Heart left ventricle (tissue), 16 donors: ENCODE measurements at regions not wholly inside any gene's neighbourhood (a gene's known extent, or its start where the extent isn't known, plus 50 kb on each side); places are given as distances from the start of the nearest gene placed in this dataset.

Experiments used
- ATAC-seq, 4 donors: fragments of 200-7000 bp; cut with Tn5 transposase; one replicate each; pipeline ENCODE4 v1.9.1; 2020 to 2022; ENCODE audit warnings: moderate library complexity in 4 of 4, mild to moderate bottlenecking in 3 of 4, moderate number of reproducible peaks in 1 of 4
- DNase-seq, 5 donors: peaks; one replicate each; pipeline ENCODE4 v3.0.0-alpha.2; 2020
- H3K27ac ChIP-seq, 12 donors: fragments of 200-600 bp; sonication (generic) in 4 of 12; one replicate each; pipeline versions ENCODE4 v1.5.0 to v1.8.0; 2016 to 2022; ENCODE audit warnings: mild to moderate bottlenecking in 2 of 12
- H3K27me3 ChIP-seq, 9 donors: fragments of 200-600 bp; sonication (generic) in 2 of 9; one replicate each; pipeline versions ENCODE4 v1.5.1 to v1.8.0; 2016 to 2022; ENCODE audit warnings: mild to moderate bottlenecking in 3 of 9
- H3K36me3 ChIP-seq, 9 donors: fragments of 200-600 bp; sonication (generic) in 2 of 9; one replicate each; pipeline versions ENCODE4 v1.5.0 to v1.8.0; 2018 to 2022; ENCODE audit warnings: mild to moderate bottlenecking in 2 of 9
- H3K4me1 ChIP-seq, 12 donors: fragments of 200-600 bp; sonication (generic) in 4 of 12; one replicate each; pipeline versions ENCODE4 v1.5.0 to v1.8.0; 2016 to 2022; ENCODE audit warnings: mild to moderate bottlenecking in 3 of 12
- H3K4me3 ChIP-seq, 12 donors: fragments of 200-600 bp; sonication (generic) in 4 of 12; one replicate each; pipeline versions ENCODE4 v1.5.0 to v1.8.0; 2017 to 2022; ENCODE audit warnings: mild to moderate bottlenecking in 9 of 12, moderate library complexity in 4 of 12
- H3K9me3 ChIP-seq, 12 donors: fragments of 200-600 bp; sonication (generic) in 4 of 12; one replicate each; pipeline versions ENCODE4 v1.5.0 to v1.8.0; 2016 to 2022; ENCODE audit warnings: mild to moderate bottlenecking in 1 of 12
- CTCF ChIP-seq, 12 donors: fragments of 200-600 bp; sonication (generic) in 4 of 12; IDR thresholded peaks; one replicate each; pipeline versions ENCODE4 v1.5.0 to v1.8.0; 2018 to 2022; ENCODE audit warnings: antibody characterized with exemption in 12 of 12, mild to moderate bottlenecking in 5 of 12
- POLR2A ChIP-seq, 2 donors: fragments of 450-650 bp; IDR thresholded peaks; one replicate each; pipeline ENCODE4 v1.6.1; 2017; ENCODE audit warnings: antibody characterized with exemption in 2 of 2, mild to moderate bottlenecking in 2 of 2, moderate library complexity in 2 of 2
- WGBS, 4 donors: extraction: QIAGEN DNeasy Blood & Tissue Kit in 2 of 4; methylation state at CpG; one replicate each; pipeline versions ENCODE4 v1.1.5 to v1.1.7; 2013 to 2018; 5-methylcytosine and 5-hydroxymethylcytosine counted together
- intact Hi-C, 10 donors: fragments of 100-400 bp; cut with DNase I; formaldehyde crosslinking; loops; one replicate each; pipeline versions ENCODE4 v1.11.1 to v1.14.2; 2022
- donor health status: ischemic (EF 13 %, LVEDD 7.1; RV severe dilation, severe dysfunction).
- donor health status: healthy with polysubstance abuse.
- donor health status: DM: no; HTN: yes; CAD: no.
- donor health status: DM: no; HTN: no; CAD: no.
- donor health status: ischemic (EF 25% LVEDD 6.9; RV normal size, moderate dysfunction).
- donor health status: ischemic (EF 25% LVEDD 5.7; RV mildly dilated, moderate dysfunction).
- donor health status: healthy.
- donor health status: DM: yes; HTN: yes; CAD: no.
- donor health status: ischemic (EF 35%, LVEDD 5.7; RV mildly dilated, moderate dysfunction).
- donor health status: nonischemic (EF 11% LVEDD 7.7; RV severe dilation, severe dysfunction).
- donor health status: DM: yes; HTN: yes; CAD: no.
- donor health status: PGD.
- donor health status: ischemic (EF 29% LVEDD 5.4; RV normal size, mild dysfunction).
- donor health status: nonischemic (EF 23%, LVEDD 6.1; RV moderate dilation, normal function).

GRCh38 chr4:63430105-63430504, 979.1 kb downstream of the TECRL start:
- H3K27ac ChIP-seq: no peak overlapping the region
- 57 to 84% (median 79%) methylated on average over 1 of the region's 1 CpG for WGBS, 4 donors
- H3K4me3 ChIP-seq: no peak overlapping the region
- ATAC-seq (no peak), DNase-seq (no peak)
- H3K27me3 ChIP-seq: no peaks in the 10 kb centered on the region
- no peak for TF ChIP-seq CTCF (IDR thresholded peaks at IDR 0.05)
- intact Hi-C loops: no loop called here
- H3K36me3 ChIP-seq: no peaks in the 10 kb centered on the region
- H3K4me1 ChIP-seq: no peaks in the 10 kb centered on the region
- H3K9me3 ChIP-seq: peaks cover 0 to 3% (median 0%) of the 10 kb centered on the region in 12 donors

DNA sequence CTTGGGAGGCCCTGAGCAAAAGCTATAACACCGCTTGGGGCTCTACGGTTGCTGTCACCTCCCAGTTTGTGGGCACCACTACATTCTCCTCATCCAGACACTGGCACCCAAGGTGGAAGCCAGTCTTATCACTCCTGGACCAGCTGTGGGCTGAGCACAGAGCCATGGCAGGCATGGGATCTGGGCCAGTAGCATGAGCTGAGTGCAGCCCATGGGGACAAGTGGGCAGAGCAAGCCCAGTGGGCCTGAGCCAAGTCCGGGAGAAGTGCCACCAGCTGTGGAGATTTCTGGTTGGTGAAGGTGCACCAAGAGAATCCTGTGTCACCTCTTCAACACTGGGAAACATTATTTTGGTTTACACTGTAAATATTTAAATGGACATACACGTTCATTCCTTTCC, 1013.0 kb downstream of the TECRL start:
- DNase-seq: no peak
- Histone ChIP-seq H3K36me3 (no peaks in the 10 kb centered on the region), H3K27me3 (no peaks in the 10 kb centered on the region), H3K4me1 (no peaks in the 10 kb centered on the region), H3K9me3 (peaks cover 0 to 34% (median 11%) of the 10 kb centered on the region in 12 donors), H3K27ac (no peak overlapping the region), H3K4me3 (no peak overlapping the region)
- intact Hi-C loops: no loop called here
- 61 to 79% (median 77%) methylated on average over 3 to 4 of the region's 4 CpGs for WGBS, 4 donors
- no peak for ATAC-seq
- TF ChIP-seq POLR2A (IDR thresholded peaks at IDR 0.05): no peak
- no peak for TF ChIP-seq CTCF (IDR thresholded peaks at IDR 0.05)

- DNase-seq (no peak), ATAC-seq (no peak)
- TF ChIP-seq CTCF (IDR thresholded peaks at IDR 0.05) (no peak), POLR2A (IDR thresholded peaks at IDR 0.05) (no peak)
- Histone ChIP-seq H3K36me3 (no peaks in the 10 kb centered on the region), H3K4me3 (no peak overlapping the region), H3K9me3 (peaks cover 0 to 34% (median 11%) of the 10 kb centered on the region in 12 donors), H3K27ac (no peak overlapping the region), H3K4me1 (no peaks in the 10 kb centered on the region), H3K27me3 (no peaks in the 10 kb centered on the region)
- intact Hi-C loops: no loop called here
Observed at GRCh38 chr4:63393544-63393943, 1015.7 kb downstream of the TECRL start.

DNA sequence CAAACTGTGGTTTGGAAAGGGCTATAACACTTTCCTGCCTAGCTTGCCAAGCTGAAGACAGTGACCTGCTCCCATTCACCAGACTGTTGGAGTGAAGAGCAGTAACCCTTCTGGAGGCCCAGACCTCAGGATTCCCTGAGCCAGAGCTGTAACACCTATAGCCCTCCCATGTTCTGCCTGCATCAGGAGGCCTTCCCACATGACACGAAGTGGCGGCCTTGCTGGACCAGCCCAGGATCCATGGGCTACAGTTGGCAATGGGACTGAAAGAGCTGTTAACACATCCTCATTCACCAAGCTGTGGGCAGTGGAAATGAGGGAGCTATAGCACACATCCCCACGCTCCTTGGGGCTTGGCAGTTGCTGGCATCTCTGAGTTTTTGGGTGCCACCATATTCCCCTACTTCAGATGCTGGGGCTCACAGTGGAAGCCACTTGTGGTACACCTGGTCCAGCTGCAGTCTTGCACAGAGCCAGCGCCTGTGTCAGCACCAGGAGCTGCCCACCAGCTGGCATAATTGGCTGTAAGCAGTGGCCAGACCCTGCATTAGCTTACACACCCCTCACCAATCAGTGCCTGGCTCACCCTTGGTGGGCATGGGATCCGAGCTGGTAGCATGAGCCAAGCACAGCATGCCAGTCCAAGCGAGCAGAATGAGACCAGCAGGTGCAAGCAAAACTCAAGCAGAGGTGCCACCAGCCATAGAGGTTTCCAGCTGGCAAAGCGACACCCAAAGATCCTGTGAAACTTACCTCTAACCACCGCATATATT, 1029.3 kb downstream of the TECRL start:
- Histone ChIP-seq H3K9me3 (peaks cover 0 to 23% (median 0%) of the 10 kb centered on the region in 12 donors), H3K27ac (no peak overlapping the region), H3K4me1 (no peaks in the 10 kb centered on the region), H3K36me3 (no peaks in the 10 kb centered on the region), H3K27me3 (no peaks in the 10 kb centered on the region), H3K4me3 (no peak overlapping the region)
- ATAC-seq (no peak), DNase-seq (no peak)
- intact Hi-C loops: no loop called here
- TF ChIP-seq POLR2A (IDR thresholded peaks at IDR 0.05) (no peak), CTCF (IDR thresholded peaks at IDR 0.05) (no peak)
- 79 to 90% (median 81%) methylated on average over 5 to 8 of the region's 8 CpGs for WGBS, 4 donors
